Central memory CD8-positive, alpha-beta T cell (primary cell): ENCODE measurements at regions not wholly inside any gene's neighbourhood (a gene's known extent, or its start where the extent isn't known, plus 50 kb on each side); places are given as distances from the start of the nearest gene placed in this dataset.

Experiments
- ATAC-seq: fragments of 150-1000 bp; cut with Tn5 transposase; replicated peaks from 2 replicates; pipeline ENCODE4 v1.10.0; 2022; ENCODE audit warnings: mild to moderate bottlenecking, moderate FRiP score, moderate number of reproducible peaks; ENCODE audit not compliant: poor library complexity, severe bottlenecking; ENCODE audit errors: extremely low read depth
- DNase-seq, 2 donors: peaks; one replicate each; pipeline ENCODE4 v3.0.0; 2021; ENCODE audit warnings: low spot score in 2 of 2
- H3K27ac Mint-ChIP-seq: one replicate; pipeline ENCODE4 v1.8.0; 2022; ENCODE audit warnings: low read depth, mild to moderate bottlenecking, moderate library complexity, mixed read lengths
- H3K27me3 Mint-ChIP-seq: one replicate; pipeline ENCODE4 v1.8.0; 2022; ENCODE audit warnings: mixed read lengths
- H3K36me3 Mint-ChIP-seq: one replicate; pipeline ENCODE4 v1.8.0; 2022; ENCODE audit warnings: mild to moderate bottlenecking, moderate library complexity, mixed read lengths; ENCODE audit not compliant: insufficient read depth
- H3K4me1 Mint-ChIP-seq: one replicate; pipeline ENCODE4 v1.8.0; 2022; ENCODE audit warnings: mixed read lengths
- H3K4me3 Mint-ChIP-seq: one replicate; pipeline ENCODE4 v1.8.0; 2022; ENCODE audit warnings: mild to moderate bottlenecking, moderate library complexity, mixed read lengths
- H3K9me3 Mint-ChIP-seq: one replicate; pipeline ENCODE4 v1.8.0; 2022; ENCODE audit warnings: mixed read lengths

- Mint-ChIP-seq H3K9me3 (peaks cover 10% of the 10 kb centered on the region), H3K36me3 (no peaks in the 10 kb centered on the region), H3K27me3 (no peaks in the 10 kb centered on the region), H3K4me3 (no peak overlapping the region), H3K4me1 (no peaks in the 10 kb centered on the region), H3K27ac (no peak overlapping the region)
- DNase-seq (no peak), ATAC-seq (no peak)
These were observed 489.7 kb downstream of the RFC3 start for GRCh38 chr13:34307607-34308006.

- Mint-ChIP-seq H3K36me3 (no peaks in the 10 kb centered on the region), H3K4me3 (no peak overlapping the region), H3K27ac (no peak overlapping the region), H3K9me3 (peaks cover 9% of the 10 kb centered on the region), H3K4me1 (no peaks in the 10 kb centered on the region), H3K27me3 (no peaks in the 10 kb centered on the region)
- DNase-seq: no peak
- no peak for ATAC-seq
These were observed 490.8 kb downstream of the RFC3 start for GRCh38 chr13:34308725-34309124.

GRCh38 chr13:34310539-34310938, 492.6 kb downstream of the RFC3 start:
- Mint-ChIP-seq H3K4me1 (no peaks in the 10 kb centered on the region), H3K36me3 (no peaks in the 10 kb centered on the region), H3K9me3 (no peaks in the 10 kb centered on the region), H3K27me3 (no peaks in the 10 kb centered on the region), H3K4me3 (no peak overlapping the region), H3K27ac (no peak overlapping the region)
- ATAC-seq (no peak), DNase-seq (no peak)

GRCh38 chr13:34311251-34311650, 493.3 kb downstream of the RFC3 start:
- DNase-seq (no peak), ATAC-seq (no peak)
- no peaks in the 10 kb centered on the region for H3K4me1 Mint-ChIP-seq
- no peak overlapping the region for H3K4me3 Mint-ChIP-seq
- H3K27me3 Mint-ChIP-seq: no peaks in the 10 kb centered on the region
- peaks cover 3% of the 10 kb centered on the region for H3K9me3 Mint-ChIP-seq
- H3K27ac Mint-ChIP-seq: no peak overlapping the region
- no peaks in the 10 kb centered on the region for H3K36me3 Mint-ChIP-seq

GRCh38 chr13:34312578-34312977, 494.6 kb downstream of the RFC3 start:
- no peak overlapping the region for H3K27ac Mint-ChIP-seq
- no peaks in the 10 kb centered on the region for H3K27me3 Mint-ChIP-seq
- H3K4me3 Mint-ChIP-seq: no peak overlapping the region
- no peaks in the 10 kb centered on the region for H3K36me3 Mint-ChIP-seq
- H3K9me3 Mint-ChIP-seq: peaks cover 11% of the 10 kb centered on the region
- ATAC-seq (no peak), DNase-seq (no peak)
- H3K4me1 Mint-ChIP-seq: no peaks in the 10 kb centered on the region

- no peak overlapping the region for H3K27ac Mint-ChIP-seq
- ATAC-seq: no peak
- H3K4me1 Mint-ChIP-seq: no peaks in the 10 kb centered on the region
- H3K36me3 Mint-ChIP-seq: no peaks in the 10 kb centered on the region
- no peak for DNase-seq
- H3K9me3 Mint-ChIP-seq: peaks cover 17% of the 10 kb centered on the region
- no peaks in the 10 kb centered on the region for H3K27me3 Mint-ChIP-seq
- H3K4me3 Mint-ChIP-seq: no peak overlapping the region
These were observed 502.1 kb downstream of the RFC3 start for GRCh38 chr13:34320084-34320483.

GRCh38 chr13:34322014-34322742, 504.2 kb downstream of the RFC3 start:
- no peaks in the 10 kb centered on the region for H3K36me3 Mint-ChIP-seq
- H3K9me3 Mint-ChIP-seq: peaks cover 6% of the 10 kb centered on the region
- no peak overlapping the region for H3K27ac Mint-ChIP-seq
- ATAC-seq: no peak
- H3K27me3 Mint-ChIP-seq: no peaks in the 10 kb centered on the region
- no peak for DNase-seq
- H3K4me3 Mint-ChIP-seq: no peak overlapping the region
- no peaks in the 10 kb centered on the region for H3K4me1 Mint-ChIP-seq

- H3K4me1 Mint-ChIP-seq: no peaks in the 10 kb centered on the region
- no peaks in the 10 kb centered on the region for H3K36me3 Mint-ChIP-seq
- H3K4me3 Mint-ChIP-seq: no peak overlapping the region
- H3K9me3 Mint-ChIP-seq: peaks cover 10% of the 10 kb centered on the region
- no peaks in the 10 kb centered on the region for H3K27me3 Mint-ChIP-seq
- DNase-seq: no peak
- no peak overlapping the region for H3K27ac Mint-ChIP-seq
- no peak for ATAC-seq
These were observed 504.8 kb downstream of the RFC3 start for GRCh38 chr13:34322743-34323074.

GRCh38 chr13:34335014-34336007, 517.4 kb downstream of the RFC3 start:
- Mint-ChIP-seq H3K27ac (no peak overlapping the region), H3K9me3 (peaks cover 26% of the 10 kb centered on the region), H3K4me3 (no peak overlapping the region), H3K27me3 (no peaks in the 10 kb centered on the region), H3K4me1 (no peaks in the 10 kb centered on the region), H3K36me3 (no peaks in the 10 kb centered on the region)
- DNase-seq (no peak), ATAC-seq (no peak)

GRCh38 chr13:34338102-34338501, 520.2 kb downstream of the RFC3 start:
- Mint-ChIP-seq H3K36me3 (no peaks in the 10 kb centered on the region), H3K4me3 (no peak overlapping the region), H3K27me3 (no peaks in the 10 kb centered on the region), H3K4me1 (no peaks in the 10 kb centered on the region), H3K9me3 (peaks cover 29% of the 10 kb centered on the region), H3K27ac (no peak overlapping the region)
- DNase-seq (no peak), ATAC-seq (no peak)

GRCh38 chr13:34340534-34340933, 522.6 kb downstream of the RFC3 start:
- peaks cover 21% of the 10 kb centered on the region for H3K9me3 Mint-ChIP-seq
- H3K4me1 Mint-ChIP-seq: no peaks in the 10 kb centered on the region
- ATAC-seq (no peak), DNase-seq (no peak)
- no peak overlapping the region for H3K4me3 Mint-ChIP-seq
- no peaks in the 10 kb centered on the region for H3K36me3 Mint-ChIP-seq
- no peaks in the 10 kb centered on the region for H3K27me3 Mint-ChIP-seq
- no peak overlapping the region for H3K27ac Mint-ChIP-seq

GRCh38 chr13:34343413-34343940, 525.5 kb downstream of the RFC3 start:
- ATAC-seq: no peak
- H3K27me3 Mint-ChIP-seq: no peaks in the 10 kb centered on the region
- H3K9me3 Mint-ChIP-seq: peaks cover 19% of the 10 kb centered on the region
- H3K36me3 Mint-ChIP-seq: no peaks in the 10 kb centered on the region
- no peak for DNase-seq
- H3K4me1 Mint-ChIP-seq: no peaks in the 10 kb centered on the region
- H3K27ac Mint-ChIP-seq: no peak overlapping the region
- H3K4me3 Mint-ChIP-seq: no peak overlapping the region

- Mint-ChIP-seq H3K4me3 (no peak overlapping the region), H3K27ac (no peak overlapping the region)
These were observed 526.9 kb downstream of the RFC3 start for GRCh38 chr13:34344816-34345215.

More at GRCh38 chr13:34344816-34345215, 526.9 kb downstream of the RFC3 start:
- ATAC-seq: no peak
- DNase-seq: no peak
- H3K4me1 Mint-ChIP-seq: no peaks in the 10 kb centered on the region
- peaks cover 23% of the 10 kb centered on the region for H3K9me3 Mint-ChIP-seq
- H3K36me3 Mint-ChIP-seq: no peaks in the 10 kb centered on the region
- H3K27me3 Mint-ChIP-seq: no peaks in the 10 kb centered on the region
